Nephron (organoid): ENCODE measurements at regions not wholly inside any gene's neighbourhood (a gene's known extent, or its start where the extent isn't known, plus 50 kb on each side); places are given as distances from the start of the nearest gene placed in this dataset.

Experiments
- H3K27ac Mint-ChIP-seq, 3 experiments: 2 replicates each; pipeline ENCODE4 v1.8.0; 2020; ENCODE audit warnings: mixed read lengths in 3 of 3, mild to moderate bottlenecking in 2 of 3, moderate library complexity in 1 of 3
- H3K27me3 Mint-ChIP-seq: 2 replicates; pipeline ENCODE4 v1.8.0; 2021; ENCODE audit warnings: low read depth, mild to moderate bottlenecking, moderate library complexity, mixed read lengths
- H3K36me3 Mint-ChIP-seq: 2 replicates; pipeline ENCODE4 v1.8.0; 2020; ENCODE audit warnings: low read depth, mixed read lengths
- H3K4me1 Mint-ChIP-seq: 2 replicates; pipeline ENCODE4 v1.8.0; 2020; ENCODE audit warnings: mixed read lengths
- H3K4me3 Mint-ChIP-seq, 3 experiments: 2 replicates each; pipeline ENCODE4 v1.8.0; 2020; ENCODE audit warnings: mild to moderate bottlenecking in 3 of 3, mixed read lengths in 3 of 3, moderate library complexity in 2 of 3
- H3K9me3 Mint-ChIP-seq: 2 replicates; pipeline ENCODE4 v1.8.0; 2020; ENCODE audit warnings: mixed read lengths
- TF ChIP-seq, protein P1 (sequence below), 3 experiments: fragments of 200-600 bp; sonication (generic); IDR thresholded peaks; one replicate each; pipeline ENCODE4 v1.5.0; 2021; ENCODE audit warnings: antibody characterized with exemption in 3 of 3; ENCODE audit not compliant: unreplicated experiment in 3 of 3

DNA sequence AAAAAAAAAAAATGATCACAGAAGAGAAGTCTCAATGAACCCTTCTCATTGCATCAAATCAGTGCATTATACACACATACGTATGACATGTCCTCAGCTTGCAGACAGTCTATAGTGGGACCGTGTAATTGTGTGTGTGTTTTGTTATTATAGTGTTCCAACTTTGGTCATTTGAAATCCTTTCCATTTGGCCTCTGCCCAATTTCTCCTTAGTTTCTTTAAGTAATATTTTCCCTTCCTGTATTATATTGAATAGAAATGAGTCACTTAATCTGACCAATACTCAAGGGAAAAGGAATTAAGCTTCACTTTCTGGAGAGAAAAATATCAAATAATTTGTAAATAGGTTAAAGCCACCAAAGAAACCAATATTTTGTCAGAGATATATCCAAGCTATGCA lies 415.5 kb upstream of the SORCS1 start:
- Mint-ChIP-seq H3K27me3 (peaks cover 4% of the 10 kb centered on the region), H3K4me3 (no peak overlapping the region), H3K9me3 (peaks cover 3% of the 10 kb centered on the region), H3K4me1 (no peaks in the 10 kb centered on the region), H3K27ac (no peak overlapping the region), H3K36me3 (no peaks in the 10 kb centered on the region)
- TF ChIP-seq, protein P1, sequence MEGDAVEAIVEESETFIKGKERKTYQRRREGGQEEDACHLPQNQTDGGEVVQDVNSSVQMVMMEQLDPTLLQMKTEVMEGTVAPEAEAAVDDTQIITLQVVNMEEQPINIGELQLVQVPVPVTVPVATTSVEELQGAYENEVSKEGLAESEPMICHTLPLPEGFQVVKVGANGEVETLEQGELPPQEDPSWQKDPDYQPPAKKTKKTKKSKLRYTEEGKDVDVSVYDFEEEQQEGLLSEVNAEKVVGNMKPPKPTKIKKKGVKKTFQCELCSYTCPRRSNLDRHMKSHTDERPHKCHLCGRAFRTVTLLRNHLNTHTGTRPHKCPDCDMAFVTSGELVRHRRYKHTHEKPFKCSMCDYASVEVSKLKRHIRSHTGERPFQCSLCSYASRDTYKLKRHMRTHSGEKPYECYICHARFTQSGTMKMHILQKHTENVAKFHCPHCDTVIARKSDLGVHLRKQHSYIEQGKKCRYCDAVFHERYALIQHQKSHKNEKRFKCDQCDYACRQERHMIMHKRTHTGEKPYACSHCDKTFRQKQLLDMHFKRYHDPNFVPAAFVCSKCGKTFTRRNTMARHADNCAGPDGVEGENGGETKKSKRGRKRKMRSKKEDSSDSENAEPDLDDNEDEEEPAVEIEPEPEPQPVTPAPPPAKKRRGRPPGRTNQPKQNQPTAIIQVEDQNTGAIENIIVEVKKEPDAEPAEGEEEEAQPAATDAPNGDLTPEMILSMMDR (IDR thresholded peaks at IDR 0.05; ENCODE audit: unreplicated experiment in 3 of 3): no peak

DNA sequence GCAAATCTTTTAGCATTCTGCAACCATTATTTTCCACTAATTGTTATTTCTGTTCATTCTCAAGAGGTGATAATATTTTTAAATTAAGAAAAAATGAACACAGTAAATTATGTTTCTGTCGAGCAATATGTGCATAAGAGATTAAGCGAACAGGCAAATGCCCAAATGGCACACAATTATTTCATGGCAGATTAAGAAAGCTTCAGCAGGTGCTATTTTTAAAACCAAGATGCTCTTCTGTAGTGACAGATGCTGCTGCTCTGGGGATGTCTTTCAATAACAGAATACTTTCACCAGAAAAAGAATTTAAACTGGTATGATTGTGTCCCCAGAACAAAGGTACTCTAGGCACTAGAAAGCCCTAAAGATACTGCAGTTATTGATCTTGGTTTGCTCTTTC lies 412.7 kb upstream of the SORCS1 start:
- H3K4me3 Mint-ChIP-seq: no peak overlapping the region
- TF ChIP-seq, protein P1 (IDR thresholded peaks at IDR 0.05; ENCODE audit: unreplicated experiment in 3 of 3): no peak
- H3K27ac Mint-ChIP-seq: no peak overlapping the region
- no peaks in the 10 kb centered on the region for H3K4me1 Mint-ChIP-seq
- no peaks in the 10 kb centered on the region for H3K36me3 Mint-ChIP-seq
- H3K9me3 Mint-ChIP-seq: no peaks in the 10 kb centered on the region
- H3K27me3 Mint-ChIP-seq: peaks cover 4% of the 10 kb centered on the region

DNA sequence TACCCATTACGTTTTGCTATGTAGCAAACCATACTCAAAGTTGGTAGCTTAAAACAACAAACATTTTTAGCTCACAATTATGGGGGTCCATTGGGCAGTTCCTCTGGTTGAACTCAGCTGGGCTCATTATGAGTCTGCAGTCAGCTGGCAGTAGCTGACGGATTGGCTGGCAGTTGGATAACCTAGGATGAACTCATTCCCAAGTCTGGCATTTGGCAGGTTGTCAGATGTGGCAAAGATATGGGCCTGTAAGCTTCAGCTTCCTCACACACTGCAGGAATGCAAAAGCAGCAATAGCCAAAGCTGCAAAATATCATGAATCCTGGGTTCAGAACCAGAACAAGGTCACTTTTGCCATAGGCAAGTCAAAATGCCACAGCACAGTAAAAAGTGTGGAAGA lies 412.2 kb upstream of the SORCS1 start:
- H3K4me1 Mint-ChIP-seq: no peaks in the 10 kb centered on the region
- no peaks in the 10 kb centered on the region for H3K36me3 Mint-ChIP-seq
- no peaks in the 10 kb centered on the region for H3K9me3 Mint-ChIP-seq
- no peak overlapping the region for H3K4me3 Mint-ChIP-seq
- TF ChIP-seq, protein P1 (IDR thresholded peaks at IDR 0.05; ENCODE audit: unreplicated experiment in 3 of 3): no peak
- H3K27ac Mint-ChIP-seq: no peak overlapping the region
- peaks cover 4% of the 10 kb centered on the region for H3K27me3 Mint-ChIP-seq

DNA sequence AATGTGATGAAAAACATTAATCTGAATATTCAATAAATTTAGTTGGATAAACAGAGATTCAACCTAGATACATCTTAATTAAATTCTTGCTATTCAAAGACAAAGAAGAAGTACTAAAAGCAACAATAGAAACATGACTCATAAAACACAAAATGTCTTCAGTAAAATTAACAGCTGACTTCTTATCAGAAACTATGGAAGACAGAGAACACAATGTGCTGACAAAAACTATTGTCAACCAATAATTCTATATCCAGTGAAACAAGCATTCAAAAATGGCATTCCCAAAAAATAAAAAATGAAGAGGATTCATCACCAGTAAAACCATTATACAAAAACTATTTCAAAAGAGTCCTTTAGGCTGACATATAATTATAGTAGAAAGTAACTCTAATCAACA lies 400.5 kb upstream of the SORCS1 start:
- peaks cover 3% of the 10 kb centered on the region for H3K36me3 Mint-ChIP-seq
- no peak overlapping the region for H3K27ac Mint-ChIP-seq
- peaks cover 20% of the 10 kb centered on the region for H3K9me3 Mint-ChIP-seq
- no peak overlapping the region for H3K4me3 Mint-ChIP-seq
- no peaks in the 10 kb centered on the region for H3K4me1 Mint-ChIP-seq
- TF ChIP-seq, protein P1 (IDR thresholded peaks at IDR 0.05; ENCODE audit: unreplicated experiment in 3 of 3): no peak
- no peaks in the 10 kb centered on the region for H3K27me3 Mint-ChIP-seq

DNA sequence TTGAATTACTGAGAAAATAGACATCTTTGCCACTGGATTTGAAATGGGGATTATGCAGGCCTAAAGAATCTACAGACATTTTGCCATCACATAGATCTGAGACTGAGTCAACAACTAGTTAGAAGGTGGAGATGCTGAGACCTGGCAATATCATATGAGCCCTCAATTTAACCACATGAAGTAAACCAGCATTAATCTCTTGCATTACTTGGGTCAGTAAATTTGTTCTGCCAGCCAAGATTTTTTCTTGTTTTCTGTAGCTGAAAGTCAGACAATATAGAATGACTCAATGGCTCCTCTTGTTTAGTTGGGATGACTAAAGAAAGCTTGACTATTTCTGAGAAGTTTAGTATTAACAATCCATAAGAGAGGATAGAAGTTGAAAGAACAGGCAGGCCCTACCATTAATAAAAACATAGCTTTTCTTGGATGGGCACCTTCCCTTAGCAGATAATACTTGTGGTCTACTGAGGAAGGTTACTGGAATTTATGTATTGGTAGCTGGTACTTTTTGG lies 396.7 kb upstream of the SORCS1 start:
- Mint-ChIP-seq H3K4me1 (no peaks in the 10 kb centered on the region), H3K27ac (no peak overlapping the region), H3K9me3 (peaks cover 2% of the 10 kb centered on the region), H3K4me3 (no peak overlapping the region), H3K36me3 (no peaks in the 10 kb centered on the region), H3K27me3 (no peaks in the 10 kb centered on the region)
- TF ChIP-seq, protein P1 (IDR thresholded peaks at IDR 0.05; ENCODE audit: unreplicated experiment in 3 of 3): no peak

DNA sequence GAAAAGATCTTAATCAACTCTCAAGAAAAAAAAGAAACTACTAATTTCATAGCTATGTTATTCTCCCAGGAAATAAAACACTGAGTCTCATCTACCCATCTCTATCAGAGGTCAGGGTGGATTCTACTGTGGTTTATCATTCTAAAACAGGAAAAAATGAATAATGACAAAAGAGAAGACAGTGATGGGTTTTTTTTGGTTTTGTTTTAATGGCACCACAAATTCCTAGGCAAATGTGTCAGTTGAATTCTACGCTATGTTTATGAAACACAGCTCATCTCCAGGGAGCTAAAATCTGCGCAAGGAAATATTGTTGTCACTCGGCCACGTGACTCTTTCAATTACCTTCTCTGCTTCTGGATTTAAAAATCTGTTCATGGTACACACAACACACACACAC lies 393.4 kb upstream of the SORCS1 start:
- H3K4me1 Mint-ChIP-seq: no peaks in the 10 kb centered on the region
- no peaks in the 10 kb centered on the region for H3K36me3 Mint-ChIP-seq
- H3K9me3 Mint-ChIP-seq: no peaks in the 10 kb centered on the region
- H3K4me3 Mint-ChIP-seq: no peak overlapping the region
- H3K27ac Mint-ChIP-seq: no peak overlapping the region
- TF ChIP-seq, protein P1 (IDR thresholded peaks at IDR 0.05; ENCODE audit: unreplicated experiment in 3 of 3): no peak
- H3K27me3 Mint-ChIP-seq: no peaks in the 10 kb centered on the region
